ENCODE measurements at regions not wholly inside any gene's neighbourhood (a gene's known extent, or its start where the extent isn't known, plus 50 kb on each side); places are given as distances from the start of the nearest gene placed in this dataset.

GRCh38 chr12:90574676-90575075 lies 380.3 kb downstream of the CCER1 start:
- TF ChIP-seq EZH2 (IDR thresholded peaks at IDR 0.05; ENCODE audit: insufficient read depth, low read length): no peak
- TF ChIP-seq, protein P1, sequence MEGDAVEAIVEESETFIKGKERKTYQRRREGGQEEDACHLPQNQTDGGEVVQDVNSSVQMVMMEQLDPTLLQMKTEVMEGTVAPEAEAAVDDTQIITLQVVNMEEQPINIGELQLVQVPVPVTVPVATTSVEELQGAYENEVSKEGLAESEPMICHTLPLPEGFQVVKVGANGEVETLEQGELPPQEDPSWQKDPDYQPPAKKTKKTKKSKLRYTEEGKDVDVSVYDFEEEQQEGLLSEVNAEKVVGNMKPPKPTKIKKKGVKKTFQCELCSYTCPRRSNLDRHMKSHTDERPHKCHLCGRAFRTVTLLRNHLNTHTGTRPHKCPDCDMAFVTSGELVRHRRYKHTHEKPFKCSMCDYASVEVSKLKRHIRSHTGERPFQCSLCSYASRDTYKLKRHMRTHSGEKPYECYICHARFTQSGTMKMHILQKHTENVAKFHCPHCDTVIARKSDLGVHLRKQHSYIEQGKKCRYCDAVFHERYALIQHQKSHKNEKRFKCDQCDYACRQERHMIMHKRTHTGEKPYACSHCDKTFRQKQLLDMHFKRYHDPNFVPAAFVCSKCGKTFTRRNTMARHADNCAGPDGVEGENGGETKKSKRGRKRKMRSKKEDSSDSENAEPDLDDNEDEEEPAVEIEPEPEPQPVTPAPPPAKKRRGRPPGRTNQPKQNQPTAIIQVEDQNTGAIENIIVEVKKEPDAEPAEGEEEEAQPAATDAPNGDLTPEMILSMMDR (IDR thresholded peaks at IDR 0.05; ENCODE audit: insufficient read depth, low read depth, low read length): no peak
